DOHH2 (cell line): ENCODE measurements at regions not wholly inside any gene's neighbourhood (a gene's known extent, or its start where the extent isn't known, plus 50 kb on each side); places are given as distances from the start of the nearest gene placed in this dataset.

Experiments used
- H3F3A ChIP-seq: fragments of 200-600 bp; sonication (generic), shearing (Covaris generic); 2 replicates; pipeline ENCODE4 v1.6.0; 2016; ENCODE audit warnings: antibody characterized with exemption, mild to moderate bottlenecking; ENCODE audit not compliant: control insufficient read depth, insufficient read depth
- H3K27ac ChIP-seq: fragments of 200-600 bp; sonication (generic); 2 replicates; pipeline ENCODE4 v1.5.1; 2014; ENCODE audit warnings: low read depth, mild to moderate bottlenecking, low read length, moderate library complexity
- H3K27me3 ChIP-seq: fragments of 200-600 bp; sonication (generic); 2 replicates; pipeline ENCODE4 v1.6.1; 2014; ENCODE audit warnings: mild to moderate bottlenecking, low read length, mixed read lengths; ENCODE audit not compliant: control insufficient read depth
- H3K36me3 ChIP-seq: fragments of 200-600 bp; sonication (generic); 2 replicates; pipeline ENCODE4 v1.6.1; 2014; ENCODE audit warnings: mild to moderate bottlenecking, low read length, moderate library complexity, mixed read lengths; ENCODE audit not compliant: control insufficient read depth
- H3K4me1 ChIP-seq: fragments of 200-600 bp; sonication (generic); 2 replicates; pipeline ENCODE4 v1.6.1; 2014; ENCODE audit warnings: mild to moderate bottlenecking, low read length, mixed read lengths; ENCODE audit not compliant: control insufficient read depth
- H3K4me2 ChIP-seq: fragments of 200-600 bp; sonication (generic); 2 replicates; pipeline ENCODE4 v1.6.0; 2014; ENCODE audit warnings: mild to moderate bottlenecking, low read length, moderate library complexity
- H3K4me3 ChIP-seq: fragments of 200-600 bp; sonication (generic); 2 replicates; pipeline ENCODE4 v1.5.1; 2014; ENCODE audit warnings: mild to moderate bottlenecking, low read length, mixed read lengths
- H3K79me2 ChIP-seq: fragments of 200-600 bp; sonication (generic); 2 replicates; pipeline ENCODE4 v1.6.1; 2014; ENCODE audit warnings: mild to moderate bottlenecking, low read length, mixed read lengths; ENCODE audit not compliant: control insufficient read depth
- H3K9me2 ChIP-seq: fragments of 200-600 bp; sonication (generic); replicated peaks from 2 replicates; pipeline ENCODE4 v1.6.1; 2014; ENCODE audit warnings: mild to moderate bottlenecking, low read length, mixed read lengths; ENCODE audit not compliant: control insufficient read depth
- H3K9me3 ChIP-seq: fragments of 200-600 bp; sonication (generic); 2 replicates; pipeline ENCODE4 v1.6.1; 2014; ENCODE audit warnings: antibody characterized with exemption, low read length, mixed read lengths; ENCODE audit not compliant: control insufficient read depth, insufficient read depth
- H4K20me1 ChIP-seq: fragments of 200-600 bp; sonication (generic); 2 replicates; pipeline ENCODE4 v1.6.0; 2014; ENCODE audit warnings: low read depth, mild to moderate bottlenecking, antibody characterized with exemption, low read length, moderate library complexity; ENCODE audit not compliant: control insufficient read depth, insufficient read depth
- EZH2phosphoT487 ChIP-seq: fragments of 200-600 bp; sonication (generic); IDR thresholded peaks from 2 replicates; pipeline ENCODE4 v1.6.1; 2017; ENCODE audit warnings: borderline replicate concordance, mild to moderate bottlenecking, antibody characterized with exemption, low read length, moderate library complexity, mixed read lengths
- TF ChIP-seq, protein P1 (sequence below): fragments of 200-600 bp; sonication (generic); IDR thresholded peaks from one replicate; pipeline ENCODE4 v1.5.1; 2014; ENCODE audit warnings: antibody characterized with exemption, mild to moderate bottlenecking, low read depth, low read length; ENCODE audit not compliant: poor library complexity, severe bottlenecking

GRCh38 chr1:95548211-95548610 lies 314.2 kb downstream of the RWDD3 start:
- H3K4me2 ChIP-seq = no peak overlapping the region
- no peaks in the 10 kb centered on the region for H3K79me2 ChIP-seq
- H3K27me3 ChIP-seq = no peaks in the 10 kb centered on the region
- H3K27ac ChIP-seq = no peak overlapping the region
- TF ChIP-seq, protein P1, sequence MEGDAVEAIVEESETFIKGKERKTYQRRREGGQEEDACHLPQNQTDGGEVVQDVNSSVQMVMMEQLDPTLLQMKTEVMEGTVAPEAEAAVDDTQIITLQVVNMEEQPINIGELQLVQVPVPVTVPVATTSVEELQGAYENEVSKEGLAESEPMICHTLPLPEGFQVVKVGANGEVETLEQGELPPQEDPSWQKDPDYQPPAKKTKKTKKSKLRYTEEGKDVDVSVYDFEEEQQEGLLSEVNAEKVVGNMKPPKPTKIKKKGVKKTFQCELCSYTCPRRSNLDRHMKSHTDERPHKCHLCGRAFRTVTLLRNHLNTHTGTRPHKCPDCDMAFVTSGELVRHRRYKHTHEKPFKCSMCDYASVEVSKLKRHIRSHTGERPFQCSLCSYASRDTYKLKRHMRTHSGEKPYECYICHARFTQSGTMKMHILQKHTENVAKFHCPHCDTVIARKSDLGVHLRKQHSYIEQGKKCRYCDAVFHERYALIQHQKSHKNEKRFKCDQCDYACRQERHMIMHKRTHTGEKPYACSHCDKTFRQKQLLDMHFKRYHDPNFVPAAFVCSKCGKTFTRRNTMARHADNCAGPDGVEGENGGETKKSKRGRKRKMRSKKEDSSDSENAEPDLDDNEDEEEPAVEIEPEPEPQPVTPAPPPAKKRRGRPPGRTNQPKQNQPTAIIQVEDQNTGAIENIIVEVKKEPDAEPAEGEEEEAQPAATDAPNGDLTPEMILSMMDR = no peak
- no peak for TF ChIP-seq EZH2phosphoT487
- no peaks in the 10 kb centered on the region for H3F3A ChIP-seq
- no peaks in the 10 kb centered on the region for H4K20me1 ChIP-seq
- no peaks in the 10 kb centered on the region for H3K4me1 ChIP-seq
- no peaks in the 10 kb centered on the region for H3K9me3 ChIP-seq
- no peaks in the 10 kb centered on the region for H3K9me2 ChIP-seq
- H3K4me3 ChIP-seq = no peak overlapping the region
- no peaks in the 10 kb centered on the region for H3K36me3 ChIP-seq

DNA sequence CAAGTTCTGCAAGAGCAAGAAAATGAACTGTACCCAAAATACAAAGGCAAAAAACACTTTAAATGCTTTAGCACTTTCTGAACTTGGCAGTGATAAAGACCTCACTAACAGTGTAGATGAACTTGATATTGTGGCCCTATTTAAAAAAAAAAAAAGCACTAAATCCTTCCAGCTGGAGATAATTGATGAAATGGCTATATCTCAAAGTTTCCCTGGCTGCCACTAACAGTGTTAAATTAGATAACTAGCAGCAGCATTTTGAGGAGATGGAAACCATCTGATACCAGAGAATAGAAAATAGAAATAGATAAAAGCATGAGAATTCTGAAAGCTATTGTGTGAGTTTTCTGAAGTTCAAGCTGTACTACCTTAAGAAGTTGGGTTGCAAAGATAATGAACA lies 317.2 kb downstream of the RWDD3 start:
- Histone ChIP-seq H3K27me3 (no peaks in the 10 kb centered on the region), H3K4me1 (no peaks in the 10 kb centered on the region), H3F3A (no peaks in the 10 kb centered on the region), H3K36me3 (no peaks in the 10 kb centered on the region), H3K27ac (no peak overlapping the region), H3K9me2 (no peaks in the 10 kb centered on the region), H3K4me3 (no peak overlapping the region), H3K79me2 (no peaks in the 10 kb centered on the region), H4K20me1 (no peaks in the 10 kb centered on the region), H3K4me2 (no peak overlapping the region), H3K9me3 (no peaks in the 10 kb centered on the region; the same call in 1 of the 2 replicates)
- TF ChIP-seq EZH2phosphoT487 = no peak
- TF ChIP-seq, protein P1 = no peak

DNA sequence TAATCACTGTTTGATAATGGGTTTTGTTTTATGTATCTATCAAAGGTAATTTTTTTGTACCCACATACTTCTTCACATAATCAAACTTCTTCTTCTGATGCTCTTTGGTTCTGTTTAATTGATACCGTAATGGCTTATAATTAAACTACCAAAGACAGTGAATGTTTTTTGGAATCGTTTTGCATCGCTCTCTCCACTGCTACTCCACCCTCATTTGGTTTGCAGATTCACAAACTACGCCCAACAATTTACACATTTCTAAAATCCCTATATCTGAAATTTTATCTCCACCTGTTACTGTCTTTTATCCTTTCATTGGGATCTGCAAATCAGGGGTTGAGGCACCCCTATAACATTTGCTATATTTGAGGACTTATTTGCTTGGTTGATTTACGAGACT lies 319.6 kb downstream of the RWDD3 start:
- Histone ChIP-seq H3K79me2 (no peaks in the 10 kb centered on the region), H4K20me1 (no peaks in the 10 kb centered on the region), H3K27ac (no peak overlapping the region), H3K4me2 (no peak overlapping the region), H3K9me3 (no peaks in the 10 kb centered on the region; the same call in 1 of the 2 replicates), H3K36me3 (no peaks in the 10 kb centered on the region), H3K4me1 (no peaks in the 10 kb centered on the region), H3K9me2 (no peaks in the 10 kb centered on the region), H3K27me3 (no peaks in the 10 kb centered on the region), H3K4me3 (no peak overlapping the region), H3F3A (no peaks in the 10 kb centered on the region)
- TF ChIP-seq EZH2phosphoT487 = no peak
- TF ChIP-seq, protein P1 = no peak
